AG09309 (cell line): ENCODE measurements at regions not wholly inside any gene's neighbourhood (a gene's known extent, or its start where the extent isn't known, plus 50 kb on each side); places are given as distances from the start of the nearest gene placed in this dataset.

Experiments used
- DNase-seq: peaks from one replicate; pipeline ENCODE4 v3.0.0-alpha.2; 2010; ENCODE audit warnings: low read depth
- H3K4me3 ChIP-seq: 2 replicates; pipeline ENCODE4 v1.5.1; 2011; ENCODE audit warnings: mild to moderate bottlenecking, low read depth, low read length, moderate library complexity; ENCODE audit not compliant: control insufficient read depth
- TF ChIP-seq, protein P1 (sequence below): IDR thresholded peaks from 2 replicates; pipeline ENCODE4 v1.5.1; 2011; ENCODE audit warnings: mild to moderate bottlenecking, low read depth, low read length, inconsistent platforms; ENCODE audit not compliant: insufficient read depth, control insufficient read depth; ENCODE audit errors: missing control alignments

DNA sequence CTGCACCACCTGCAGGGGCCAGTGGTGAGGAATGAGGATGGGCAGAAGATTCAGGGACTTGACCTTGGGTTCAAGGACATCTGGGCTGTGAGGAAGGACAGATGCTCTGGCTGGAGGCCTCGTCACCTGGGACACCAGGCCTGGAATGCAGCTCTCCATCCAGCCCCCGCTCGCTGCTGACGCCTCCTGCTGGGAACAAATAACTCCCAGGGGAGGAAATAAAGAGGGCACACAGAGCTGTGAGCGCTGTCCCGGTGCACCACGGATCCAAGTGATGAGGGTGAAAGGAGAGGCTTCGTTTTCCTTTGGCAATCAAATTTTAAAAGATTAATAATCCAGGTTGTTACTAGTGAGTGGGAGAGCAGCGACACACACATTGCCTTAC is 368.0 kb upstream of the MYT1L start:
- H3K4me3 ChIP-seq = no peak overlapping the region
- no peak for DNase-seq
- TF ChIP-seq, protein P1, sequence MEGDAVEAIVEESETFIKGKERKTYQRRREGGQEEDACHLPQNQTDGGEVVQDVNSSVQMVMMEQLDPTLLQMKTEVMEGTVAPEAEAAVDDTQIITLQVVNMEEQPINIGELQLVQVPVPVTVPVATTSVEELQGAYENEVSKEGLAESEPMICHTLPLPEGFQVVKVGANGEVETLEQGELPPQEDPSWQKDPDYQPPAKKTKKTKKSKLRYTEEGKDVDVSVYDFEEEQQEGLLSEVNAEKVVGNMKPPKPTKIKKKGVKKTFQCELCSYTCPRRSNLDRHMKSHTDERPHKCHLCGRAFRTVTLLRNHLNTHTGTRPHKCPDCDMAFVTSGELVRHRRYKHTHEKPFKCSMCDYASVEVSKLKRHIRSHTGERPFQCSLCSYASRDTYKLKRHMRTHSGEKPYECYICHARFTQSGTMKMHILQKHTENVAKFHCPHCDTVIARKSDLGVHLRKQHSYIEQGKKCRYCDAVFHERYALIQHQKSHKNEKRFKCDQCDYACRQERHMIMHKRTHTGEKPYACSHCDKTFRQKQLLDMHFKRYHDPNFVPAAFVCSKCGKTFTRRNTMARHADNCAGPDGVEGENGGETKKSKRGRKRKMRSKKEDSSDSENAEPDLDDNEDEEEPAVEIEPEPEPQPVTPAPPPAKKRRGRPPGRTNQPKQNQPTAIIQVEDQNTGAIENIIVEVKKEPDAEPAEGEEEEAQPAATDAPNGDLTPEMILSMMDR = no peak

DNA sequence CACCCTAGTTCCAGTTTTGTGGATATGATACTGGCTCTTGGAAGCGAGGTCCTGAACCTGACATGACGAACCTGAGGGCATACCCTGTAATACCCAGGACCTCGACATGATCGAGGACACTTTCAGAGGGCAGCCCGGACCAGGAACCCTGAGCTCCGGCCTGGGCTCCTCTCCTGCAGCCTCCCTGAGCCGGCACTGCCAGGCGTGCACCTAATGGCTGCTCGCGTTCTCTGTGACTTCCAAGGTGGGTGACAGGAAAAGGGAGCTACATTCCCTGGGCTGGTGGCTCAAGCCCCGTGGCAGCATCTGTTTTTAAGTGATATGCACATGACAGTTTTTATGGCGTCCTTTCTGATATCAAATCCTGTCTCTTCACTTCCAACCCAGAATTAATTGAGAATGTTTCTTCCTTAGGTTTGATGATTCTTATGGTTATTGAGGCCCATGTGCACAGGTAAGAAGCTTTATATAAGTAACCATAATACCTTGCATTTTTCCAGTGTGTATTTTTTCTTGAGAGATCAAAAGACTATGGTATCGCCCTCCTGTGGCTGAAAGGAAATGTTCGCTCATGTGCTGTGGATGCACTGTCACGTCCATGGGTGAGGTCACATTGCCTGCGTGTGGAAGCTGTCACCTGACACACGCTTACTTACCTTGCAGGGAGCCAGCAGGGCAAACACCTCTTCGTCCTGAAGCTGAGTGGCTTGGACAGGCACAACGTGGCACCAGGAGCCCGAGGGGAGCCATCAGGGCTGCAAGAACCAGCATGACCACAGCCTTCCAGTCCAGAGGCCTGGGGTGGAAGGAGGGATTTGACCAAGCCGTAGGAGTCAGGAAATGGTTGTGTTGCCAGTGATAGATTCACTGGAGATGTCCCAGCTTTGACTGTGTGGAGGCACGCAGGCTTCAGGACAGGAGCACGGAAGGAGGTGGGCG is 367.4 kb upstream of the MYT1L start:
- no peak for DNase-seq
- TF ChIP-seq, protein P1 = no peak
- H3K4me3 ChIP-seq = no peak overlapping the region

DNA sequence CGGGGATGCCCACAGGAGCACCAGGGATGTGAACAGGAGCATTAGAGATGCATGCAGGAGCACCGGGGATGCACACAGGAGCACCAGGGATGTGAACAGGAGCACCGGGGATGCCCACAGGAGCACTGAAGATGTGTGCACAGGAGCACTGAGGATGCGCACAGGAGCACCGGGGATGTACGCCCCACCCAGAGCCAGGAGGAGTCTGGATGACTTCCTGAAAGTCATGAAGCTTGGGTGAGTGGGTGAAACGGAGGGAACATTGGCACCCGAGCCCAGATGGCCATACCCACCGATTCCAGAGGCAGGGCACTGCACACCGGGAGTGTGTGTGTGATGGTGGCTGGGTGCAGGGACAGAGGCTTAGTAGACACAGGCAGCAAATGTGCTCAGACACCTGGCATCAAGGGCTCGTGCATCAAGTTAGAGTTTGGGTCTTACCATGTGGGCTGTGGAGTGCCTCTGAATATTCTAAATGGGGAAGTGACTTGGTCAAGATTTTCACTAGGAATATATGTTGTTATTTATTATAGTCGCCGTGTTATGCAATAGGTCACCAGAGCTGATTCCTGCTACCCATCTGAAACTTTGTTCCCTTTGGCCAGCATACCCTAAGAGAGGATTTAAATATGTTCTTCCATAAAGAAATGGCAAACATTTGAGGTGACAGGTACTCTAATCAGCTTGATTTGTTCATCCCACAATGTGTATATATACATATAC is 365.8 kb upstream of the MYT1L start:
- TF ChIP-seq, protein P1 = no peak
- DNase-seq = no peak

DNA sequence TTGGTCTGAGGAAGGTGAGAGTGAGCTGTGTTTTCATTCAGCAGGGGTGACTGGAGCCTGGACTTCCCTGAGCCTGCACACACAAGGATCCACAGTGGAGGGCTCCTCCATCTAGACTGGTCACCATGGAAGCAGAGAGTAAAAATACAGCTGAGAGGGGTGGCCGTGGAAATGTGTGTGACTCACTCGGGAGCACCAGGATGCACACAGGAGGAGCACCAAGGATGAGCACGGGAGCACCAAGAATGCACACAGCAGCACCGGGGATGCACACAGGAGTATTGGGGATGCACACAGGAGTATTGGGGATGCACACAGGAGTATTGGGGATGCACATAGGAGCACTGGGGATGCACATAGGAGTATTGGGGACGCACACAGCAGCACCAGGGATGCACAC is 365.2 kb upstream of the MYT1L start:
- no peak overlapping the region for H3K4me3 ChIP-seq
- no peak for DNase-seq
- TF ChIP-seq, protein P1 = no peak

More for the DNA sequence above, 365.8 kb upstream of the MYT1L start:
- H3K4me3 ChIP-seq = no peak overlapping the region

DNA sequence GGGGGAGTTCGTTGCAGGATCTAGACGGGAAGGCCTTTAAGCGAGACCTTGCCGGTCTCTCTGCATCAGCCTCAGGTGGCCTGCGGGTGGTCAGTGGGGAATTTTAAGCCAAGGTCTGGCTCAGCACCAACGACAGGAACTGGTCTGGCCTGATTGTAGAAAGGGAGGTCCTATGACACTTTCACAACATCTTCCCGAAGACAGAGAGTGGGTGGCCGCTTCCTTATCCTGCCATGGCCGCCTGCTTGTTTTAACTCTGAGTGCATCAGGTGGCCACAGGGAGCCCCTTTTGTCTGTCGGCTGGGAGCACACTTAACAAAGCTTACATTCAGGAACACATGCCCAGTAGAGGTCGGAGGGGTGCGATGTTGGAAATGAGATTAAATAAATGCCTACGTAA is 363.7 kb upstream of the MYT1L start:
- TF ChIP-seq, protein P1 = no peak

DNA sequence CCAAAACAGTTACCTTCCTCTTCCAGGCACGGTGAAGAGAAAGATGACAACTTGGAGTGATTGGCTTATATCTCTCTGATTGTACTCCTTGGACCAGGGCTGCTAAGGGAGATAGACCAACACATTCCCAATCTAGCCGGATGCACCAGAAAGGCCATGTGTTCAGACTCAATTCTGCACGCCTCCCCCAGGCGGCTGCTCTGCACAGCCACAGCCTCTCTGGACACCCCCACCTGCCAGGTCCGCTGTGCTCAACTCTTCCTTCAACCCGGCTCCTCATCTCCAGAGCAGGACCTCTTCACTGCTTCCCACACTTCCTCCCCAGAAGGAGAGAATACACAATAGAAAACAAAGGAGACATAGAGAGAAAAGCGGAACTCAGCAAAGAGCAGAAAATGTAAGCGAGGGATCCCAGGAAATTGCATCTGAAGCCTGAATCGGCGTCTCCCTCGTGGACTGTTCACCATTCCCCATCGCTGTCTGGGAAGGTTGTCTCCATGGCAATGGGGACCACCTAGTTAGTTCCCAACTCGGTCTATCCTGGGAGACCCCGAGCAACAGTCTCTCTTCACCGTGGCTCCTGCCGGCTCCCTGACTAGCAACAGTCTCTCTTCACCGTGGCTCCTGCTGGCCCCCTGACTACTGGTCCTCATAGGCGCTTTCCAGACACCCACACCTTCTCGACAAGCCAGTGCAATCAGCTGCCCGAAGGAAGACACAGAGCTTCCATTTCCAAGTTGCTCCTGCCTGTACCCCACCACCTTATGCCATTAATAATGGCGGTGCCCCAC is 361.7 kb upstream of the MYT1L start:
- DNase-seq = no peak
- no peak overlapping the region for H3K4me3 ChIP-seq
- TF ChIP-seq, protein P1 = no peak

More for the DNA sequence above, 363.7 kb upstream of the MYT1L start:
- H3K4me3 ChIP-seq = no peak overlapping the region
- no peak for DNase-seq
